ENCODE measurements at regions not wholly inside any gene's neighbourhood (a gene's known extent, or its start where the extent isn't known, plus 50 kb on each side); places are given as distances from the start of the nearest gene placed in this dataset.
"Not testable (repeated sequence)": the region's sequence is repeated elsewhere in the genome, so short reads cannot be mapped to it uniquely, and the experiment has no call there.

GRCh38 chr5:92703976-92704375 is 877.0 kb downstream of the NR2F1-AS1 start:
- no peak for TF ChIP-seq CTCF (IDR thresholded peaks at IDR 0.05; ENCODE audit: control extremely low read depth, extremely low read depth, low read depth, missing control alignments)
- CTCF ChIA-PET = no interaction called here
- no peak for DNase-seq (ENCODE audit: extremely low spot score)
- POLR2A ChIA-PET = no interaction called here

DNA sequence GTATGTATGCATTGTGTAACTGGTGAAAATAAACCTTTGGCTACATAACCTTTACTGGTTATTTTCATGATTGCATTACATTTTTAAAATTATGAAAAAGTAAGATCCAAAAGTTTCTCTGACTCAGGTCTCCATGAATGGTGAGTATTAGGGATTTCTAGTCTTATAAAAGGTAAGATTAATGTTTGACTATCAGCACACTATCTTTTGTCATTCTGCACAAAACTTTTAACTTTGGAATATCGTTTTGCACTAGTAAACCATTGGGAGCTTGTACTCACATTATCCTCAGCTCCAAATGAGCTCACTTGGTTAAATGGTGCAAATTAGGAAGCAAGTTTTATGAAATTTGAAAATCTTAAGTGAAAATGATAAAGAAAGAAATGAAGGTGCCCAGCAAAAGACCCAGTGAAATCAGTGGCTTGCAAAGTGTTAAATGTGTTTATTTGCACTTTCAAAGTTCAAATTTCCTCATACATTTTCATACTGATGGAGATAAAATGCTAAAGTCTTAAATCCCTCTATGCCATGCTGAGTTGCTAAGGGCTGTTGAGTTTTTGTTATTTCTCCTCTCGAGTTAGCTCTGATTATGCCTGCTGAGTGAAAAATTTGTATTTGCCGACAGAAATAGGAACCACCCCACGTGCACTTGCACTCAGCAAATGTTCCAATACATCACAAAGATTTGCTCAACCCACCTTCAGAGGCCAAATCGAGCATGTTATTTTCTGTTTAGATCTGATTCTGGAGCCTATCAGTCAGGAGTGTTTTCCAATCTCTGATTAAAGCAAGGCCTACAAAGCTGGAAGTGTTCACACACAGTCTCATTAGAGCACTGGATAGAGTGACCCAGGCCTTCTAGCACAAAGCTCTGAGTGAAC is 885.7 kb downstream of the NR2F1-AS1 start:
- CTCF ChIA-PET = no interaction called here
- POLR2A ChIA-PET = no interaction called here
- TF ChIP-seq CTCF (IDR thresholded peaks at IDR 0.05; ENCODE audit: control extremely low read depth, extremely low read depth, low read depth, missing control alignments) = no peak
- no peak for DNase-seq (ENCODE audit: extremely low spot score)

DNA sequence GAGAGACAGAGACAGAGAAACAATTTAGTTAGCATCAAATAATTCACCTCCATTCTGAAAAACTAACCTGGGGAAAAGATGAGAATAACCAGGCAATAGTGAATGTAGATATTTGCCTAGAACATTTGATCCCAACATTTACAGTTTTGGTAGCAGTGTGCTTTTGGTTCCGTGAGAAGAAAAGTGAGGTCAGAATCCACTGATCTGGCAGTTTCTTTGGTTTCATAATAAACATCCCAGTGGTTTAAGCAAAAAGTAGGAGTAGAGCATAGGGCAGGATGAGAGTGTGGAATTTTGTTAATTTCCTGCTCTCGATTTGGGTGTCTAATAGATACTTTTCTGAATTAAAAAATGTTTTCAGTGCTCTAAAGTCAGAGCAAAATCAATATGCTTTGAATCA is 887.0 kb downstream of the NR2F1-AS1 start:
- ChIA-PET POLR2A (no interaction called here), CTCF (no interaction called here)
- no peak for TF ChIP-seq CTCF (IDR thresholded peaks at IDR 0.05; ENCODE audit: control extremely low read depth, extremely low read depth, low read depth, missing control alignments)
- no peak for DNase-seq (ENCODE audit: extremely low spot score)

- POLR2A ChIA-PET = not testable (repeated sequence)
Observed at GRCh38 chr5:92691955-92692354, 889.1 kb downstream of the NR2F1-AS1 start.

DNA sequence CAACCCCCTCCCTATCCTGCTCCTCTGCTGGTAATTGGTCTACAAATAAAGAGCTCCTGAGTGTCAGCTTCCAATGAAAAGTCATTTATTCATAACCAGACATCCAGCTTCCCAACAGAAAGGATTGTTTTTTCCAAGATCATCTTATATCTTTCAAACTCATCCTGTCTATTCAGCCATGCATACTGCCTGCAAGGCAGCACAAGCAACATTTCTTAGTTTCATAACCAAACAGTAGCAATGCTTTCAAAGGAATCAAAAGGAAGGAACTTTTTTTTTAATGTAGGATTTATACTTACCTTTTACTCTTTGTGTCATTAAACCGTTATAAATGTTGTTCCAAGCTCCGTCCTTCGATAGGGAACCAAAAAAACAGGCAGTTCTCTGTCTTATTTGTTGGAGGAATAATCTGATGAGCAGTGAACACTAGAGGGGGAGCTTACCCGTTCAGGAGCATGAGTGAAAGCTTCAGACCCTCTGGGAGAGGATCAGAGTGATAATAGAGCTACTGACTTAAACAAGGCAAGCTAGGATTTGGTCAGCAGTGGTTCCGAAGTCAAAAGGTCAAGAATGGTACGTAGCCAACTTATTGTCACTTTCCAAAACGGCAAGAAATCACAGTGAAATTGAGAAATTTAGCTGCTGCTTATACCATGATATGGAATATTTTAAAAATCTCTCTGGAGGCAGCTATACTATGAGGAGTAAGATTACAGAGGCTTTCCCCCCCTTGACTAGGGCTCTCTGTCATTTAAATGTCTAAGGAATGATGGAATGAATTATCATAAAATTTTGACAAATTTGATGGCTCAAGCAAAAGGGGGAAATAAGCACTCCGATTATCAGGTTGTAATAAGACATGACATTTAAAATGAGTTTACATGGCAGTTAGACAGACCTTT is 892.9 kb downstream of the NR2F1-AS1 start:
- no peak for TF ChIP-seq CTCF (IDR thresholded peaks at IDR 0.05; ENCODE audit: control extremely low read depth, extremely low read depth, low read depth, missing control alignments)
- ChIA-PET CTCF (interaction anchor here (1.0 to 1.7 kb wide), 3 partner anchors 9 to 23 kb away, joined by 3 to 6 read pairs (median 3); no protein-coding TSS in a partner anchor), POLR2A (no interaction called here)
- DNase-seq (ENCODE audit: extremely low spot score) = no peak

More at GRCh38 chr5:92691955-92692354, 889.1 kb downstream of the NR2F1-AS1 start:
- DNase-seq (ENCODE audit: extremely low spot score); CTCF ChIA-PET: not testable (repeated sequence)

GRCh38 chr5:92678640-92679039 is 902.4 kb downstream of the NR2F1-AS1 start:
- no peak for DNase-seq (ENCODE audit: extremely low spot score)

More at GRCh38 chr5:92678640-92679039, 902.4 kb downstream of the NR2F1-AS1 start:
- ChIA-PET CTCF (interaction anchor here (2.1 kb wide), 1 partner anchor 9 kb away, joined by 6 read pairs; no protein-coding TSS in a partner anchor), POLR2A (no interaction called here)
- no peak for TF ChIP-seq CTCF (IDR thresholded peaks at IDR 0.05; ENCODE audit: control extremely low read depth, extremely low read depth, low read depth, missing control alignments)

All from GM10248 (cell line).